HL-60/S4 treated with retinoic acid at 250 ng/mL for 4 days and 3 days (cell line): ENCODE measurements at regions not wholly inside any gene's neighbourhood (a gene's known extent, or its start where the extent isn't known, plus 50 kb on each side); places are given as distances from the start of the nearest gene placed in this dataset.

Experiments used
- in situ Hi-C: fragments of 300-500 bp; cut with MboI; formaldehyde crosslinking; loops from 2 replicates; pipeline ENCODE4 v1.7.0; 2022; ENCODE audit warnings: low sequenced_read_pairs

GRCh38 chr13:107447591-107447990 lies 767.7 kb downstream of the LIG4 start:
- in situ Hi-C loops, result no loop called here

GRCh38 chr13:107441279-107441678 lies 774.1 kb downstream of the LIG4 start:
- in situ Hi-C loops, result no loop called here

- in situ Hi-C loops, result no loop called here
Measured at GRCh38 chr13:107438251-107438650, 777.1 kb downstream of the LIG4 start.

DNA sequence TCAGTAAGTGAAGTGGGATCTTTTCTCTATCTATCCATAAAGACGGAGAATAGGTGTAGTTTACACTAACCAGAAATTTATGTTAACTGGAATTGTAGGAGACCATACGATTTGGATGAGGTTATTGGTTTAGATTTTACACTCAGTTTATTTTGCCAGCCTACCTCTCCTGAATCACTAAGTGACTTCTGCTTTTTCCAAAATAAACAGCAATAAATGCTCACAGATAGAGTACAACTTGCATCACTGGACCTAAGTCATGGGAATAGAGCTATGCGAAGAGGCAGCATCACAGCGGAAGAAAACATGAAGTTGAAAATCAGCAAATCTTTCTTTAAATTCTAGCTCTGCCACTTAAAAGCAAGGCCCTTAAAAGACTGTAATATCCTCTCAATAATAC lies 781.0 kb downstream of the LIG4 start:
- in situ Hi-C loops, result no loop called here

DNA sequence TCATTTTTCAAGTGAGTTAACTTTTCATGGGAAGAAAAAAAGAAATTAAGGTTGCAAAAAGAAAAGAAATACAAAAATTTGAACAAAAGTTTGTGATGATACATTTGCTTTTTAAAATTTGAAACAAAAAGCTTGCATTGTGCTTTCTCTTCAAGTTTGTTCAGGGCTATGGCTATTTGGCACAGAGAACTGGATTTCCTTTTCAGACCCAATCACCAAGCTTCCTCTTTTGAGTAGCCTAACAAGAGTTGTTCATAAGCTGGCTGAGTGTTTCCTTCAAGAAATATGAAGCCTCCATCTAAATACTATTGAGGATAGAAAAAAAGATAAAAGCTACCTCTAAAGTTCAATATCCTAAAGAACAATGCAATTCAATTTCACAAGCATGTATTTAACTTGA lies 787.8 kb downstream of the LIG4 start:
- in situ Hi-C loops, result no loop called here

DNA sequence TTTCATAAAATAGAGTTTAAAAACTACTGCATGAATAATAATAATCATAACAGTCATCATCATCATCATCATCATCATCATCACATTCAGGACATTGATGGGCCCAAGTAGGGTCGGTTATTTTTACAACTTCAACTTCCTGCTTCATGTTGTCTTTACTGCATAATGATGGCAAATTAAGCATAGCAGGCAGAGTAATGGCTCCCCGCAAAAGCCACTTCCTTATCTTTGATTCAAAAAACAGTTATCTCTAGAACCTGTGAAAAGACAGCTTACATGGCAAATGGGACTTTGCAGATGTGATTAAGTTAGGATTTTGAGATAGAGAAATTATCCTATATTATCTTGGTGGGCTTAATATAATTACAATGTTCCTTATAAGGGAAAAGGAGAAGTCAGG lies 792.9 kb downstream of the LIG4 start:
- in situ Hi-C loops, result no loop called here

- in situ Hi-C loops, result no loop called here
Measured at GRCh38 chr13:107421951-107422350, 793.4 kb downstream of the LIG4 start.

- in situ Hi-C loops, result no loop called here
Measured at GRCh38 chr13:107421028-107421427, 794.3 kb downstream of the LIG4 start.

DNA sequence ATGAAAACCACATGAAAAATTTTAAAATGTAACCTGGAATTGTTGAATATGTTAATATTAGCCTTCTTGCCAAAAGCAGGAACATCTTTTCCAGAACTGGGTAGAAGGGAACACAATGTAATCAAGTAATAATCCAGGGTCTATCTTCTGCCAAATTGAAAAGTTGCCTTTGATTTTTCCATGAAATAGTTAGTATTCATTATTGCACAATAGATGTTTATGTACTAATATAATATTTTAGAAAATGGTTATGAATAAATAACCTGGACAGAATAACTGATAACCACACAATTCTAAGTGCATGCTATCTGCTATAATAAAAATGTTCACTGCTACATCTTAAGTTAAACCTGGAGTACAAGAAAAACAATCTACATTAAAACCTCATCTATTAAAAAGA lies 802.3 kb downstream of the LIG4 start:
- in situ Hi-C loops, result no loop called here

GRCh38 chr13:107407074-107407473 lies 808.3 kb downstream of the LIG4 start:
- in situ Hi-C loops, result no loop called here

DNA sequence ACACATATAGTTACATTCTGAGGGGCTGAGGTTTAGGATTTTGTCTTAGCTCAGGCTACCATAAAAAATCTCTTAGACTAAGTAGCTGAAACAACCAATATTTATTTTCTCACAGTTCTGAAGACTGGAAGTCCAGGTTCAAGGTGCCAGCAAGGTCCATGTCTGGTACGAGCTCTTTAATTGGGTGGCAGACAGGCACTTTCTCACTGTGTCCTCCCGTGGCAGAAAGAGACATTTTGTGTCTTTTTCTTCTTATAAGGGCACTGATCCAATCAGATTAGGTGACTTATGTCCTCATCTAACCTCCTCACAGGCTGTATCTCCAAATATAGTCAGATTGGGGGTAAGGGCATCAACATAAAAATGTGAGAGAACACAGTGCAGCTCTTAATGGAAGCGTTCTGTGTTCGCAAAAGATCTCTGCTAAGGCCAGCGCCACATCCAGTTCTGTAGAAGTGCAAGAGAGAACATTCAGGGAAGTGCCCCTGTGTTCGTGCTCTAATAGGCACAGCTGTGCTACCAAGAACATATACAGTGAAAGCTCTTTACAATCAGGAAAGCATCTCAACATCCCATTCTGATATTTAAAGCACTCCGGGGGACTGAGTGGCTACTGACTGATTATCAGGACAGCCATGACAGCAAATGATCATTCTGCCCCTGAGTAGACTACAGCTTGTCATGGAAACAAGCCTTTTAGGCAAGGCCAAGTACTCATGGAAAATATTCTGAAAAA lies 819.2 kb downstream of the LIG4 start:
- in situ Hi-C loops, result no loop called here

GRCh38 chr13:107392205-107392604 lies 823.1 kb downstream of the LIG4 start:
- in situ Hi-C loops, result no loop called here

DNA sequence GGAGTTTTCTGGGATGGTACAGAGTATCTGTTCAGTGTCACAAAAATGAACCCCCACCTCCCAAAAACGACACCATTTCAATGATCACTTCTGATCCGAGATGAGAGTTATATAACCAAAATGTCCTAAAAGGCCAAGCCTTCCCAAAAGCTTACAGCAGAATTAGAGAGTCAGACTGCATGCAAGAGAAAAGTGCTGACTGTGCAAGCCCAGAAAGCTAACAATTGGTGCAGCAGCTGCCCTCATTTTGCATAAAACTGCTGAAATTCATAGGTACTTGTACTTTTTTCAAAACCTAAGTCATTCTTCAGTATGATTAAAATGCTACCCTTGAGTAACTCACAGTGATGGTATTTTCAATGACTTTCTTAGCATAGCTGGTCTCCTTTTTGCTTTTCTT lies 819.6 kb upstream of the ARGLU1 start:
- in situ Hi-C loops, result no loop called here

DNA sequence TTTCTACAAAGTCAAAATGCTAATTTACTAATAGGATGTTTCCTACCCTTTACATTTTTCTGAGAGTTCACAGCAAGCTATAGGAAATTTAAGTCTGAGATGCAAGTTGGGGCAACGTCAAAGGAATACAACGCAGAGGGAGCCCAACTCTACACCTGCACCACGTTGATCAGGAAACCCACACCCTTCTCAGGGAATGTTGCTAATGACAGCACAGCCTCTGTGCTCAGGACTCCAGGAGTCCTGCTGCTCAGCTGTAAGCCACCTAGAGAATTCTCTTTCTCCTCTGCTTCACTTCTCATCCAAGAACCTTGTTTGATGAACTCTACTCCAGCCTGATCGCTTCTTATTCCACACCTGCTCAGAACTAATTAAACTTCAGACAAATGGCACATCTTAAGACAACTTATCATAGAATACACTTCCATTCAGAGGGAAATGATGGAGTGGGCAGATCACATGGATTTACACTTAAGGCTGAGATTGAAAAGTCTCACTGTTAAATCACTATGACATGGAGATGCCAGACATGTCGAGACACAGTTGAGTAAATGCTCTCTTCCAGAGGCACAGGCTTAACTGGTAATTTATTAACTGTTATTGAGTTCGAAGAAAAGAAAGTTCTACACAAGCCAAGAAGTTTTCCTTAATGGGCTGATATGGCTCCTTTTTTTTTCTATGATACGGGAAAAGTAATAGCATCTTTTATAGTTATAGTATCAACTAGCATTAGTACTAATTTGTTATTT lies 811.6 kb upstream of the ARGLU1 start:
- in situ Hi-C loops, result no loop called here

DNA sequence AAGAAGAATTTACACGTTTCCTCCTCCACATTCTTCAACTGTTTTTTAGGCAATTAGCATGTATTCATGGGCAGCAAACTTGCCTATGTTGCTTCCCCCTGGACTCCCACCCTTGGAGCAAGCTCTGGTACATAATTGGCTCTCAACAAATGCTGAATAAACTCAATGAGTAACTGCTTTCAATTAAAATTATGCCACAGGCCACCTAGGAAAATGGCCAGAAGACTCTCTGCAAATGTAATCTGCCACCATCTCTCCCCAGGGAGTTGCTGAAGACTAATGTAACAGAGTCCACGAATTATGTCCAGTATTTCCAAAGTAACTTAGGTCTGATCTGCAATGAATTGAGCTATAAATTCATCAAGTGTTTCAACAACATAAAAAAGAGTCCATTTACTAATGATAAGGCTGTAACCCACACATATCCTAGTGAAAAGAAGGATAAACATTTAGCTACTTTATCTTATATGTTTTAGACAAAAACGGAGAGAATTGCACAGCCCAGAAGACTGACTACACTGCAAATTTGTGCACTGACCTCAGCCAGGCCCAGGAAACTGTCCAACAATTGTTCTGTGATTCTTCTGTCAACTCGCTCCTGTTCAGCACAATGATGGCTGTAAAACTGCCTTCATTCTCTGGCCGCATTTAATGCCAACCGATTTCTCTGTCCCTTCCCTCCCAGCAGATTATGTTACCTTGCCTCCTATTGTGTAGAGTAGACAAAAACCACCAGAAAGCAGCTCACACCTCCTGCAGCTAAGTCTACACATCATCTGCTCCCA lies 808.6 kb upstream of the ARGLU1 start:
- in situ Hi-C loops, result no loop called here

- in situ Hi-C loops, result no loop called here
Measured at GRCh38 chr13:107375701-107376340, 807.9 kb upstream of the ARGLU1 start.

GRCh38 chr13:107374038-107374437 lies 806.1 kb upstream of the ARGLU1 start:
- in situ Hi-C loops, result no loop called here

DNA sequence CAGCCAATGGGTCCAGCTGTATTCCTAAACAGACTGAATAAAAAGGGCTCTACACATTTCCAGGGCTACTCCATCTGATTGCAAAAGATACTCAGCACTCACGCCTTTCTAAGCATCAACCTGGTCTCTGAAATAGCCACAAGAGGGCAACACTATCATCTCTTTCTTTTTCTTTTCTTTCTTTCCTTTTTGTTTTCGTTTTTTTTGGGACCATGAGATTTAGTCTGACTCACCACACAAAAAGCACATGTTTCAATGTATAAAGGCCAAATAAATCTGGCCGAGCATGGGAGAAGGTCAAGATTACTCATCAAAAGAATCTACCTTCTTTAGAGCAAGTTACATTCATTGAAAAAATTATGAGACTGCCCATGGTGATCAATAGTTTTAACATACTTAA lies 805.6 kb upstream of the ARGLU1 start:
- in situ Hi-C loops, result no loop called here

DNA sequence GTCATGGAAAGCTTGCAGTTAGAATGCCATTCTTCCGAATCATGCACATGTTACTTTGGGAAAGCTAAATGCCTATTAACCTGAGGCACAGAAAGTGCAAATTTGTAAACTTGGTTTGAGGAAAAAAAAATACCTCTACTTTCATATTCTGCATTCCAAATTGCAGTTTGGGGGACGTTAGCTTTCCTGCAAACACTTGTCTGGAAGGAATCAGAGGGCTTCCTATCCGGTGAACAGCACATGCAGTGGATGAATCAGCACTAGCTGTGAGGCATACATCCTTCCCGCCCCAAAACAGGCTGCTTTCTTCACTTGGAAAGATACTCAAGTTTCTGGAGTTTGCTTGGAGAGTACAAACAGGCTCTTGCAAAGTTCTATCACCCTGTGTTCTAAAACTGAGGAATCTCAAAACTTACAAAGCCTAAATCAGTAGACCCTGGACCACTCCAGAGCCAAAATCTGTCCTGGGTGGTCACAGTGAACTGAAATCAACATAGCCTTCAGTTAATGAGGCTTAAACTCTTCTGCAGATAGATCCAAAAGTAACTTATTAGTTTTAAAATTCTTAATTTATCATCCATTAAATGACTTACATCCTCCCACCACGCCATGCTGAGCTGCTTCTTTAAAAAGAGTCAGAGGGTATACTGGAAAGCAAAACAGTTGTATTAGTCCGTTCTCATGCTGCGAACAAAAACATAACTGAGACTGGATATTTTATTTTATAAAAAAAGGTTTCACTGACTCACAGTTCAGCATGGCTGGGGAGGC lies 802.3 kb upstream of the ARGLU1 start:
- in situ Hi-C loops, result no loop called here

DNA sequence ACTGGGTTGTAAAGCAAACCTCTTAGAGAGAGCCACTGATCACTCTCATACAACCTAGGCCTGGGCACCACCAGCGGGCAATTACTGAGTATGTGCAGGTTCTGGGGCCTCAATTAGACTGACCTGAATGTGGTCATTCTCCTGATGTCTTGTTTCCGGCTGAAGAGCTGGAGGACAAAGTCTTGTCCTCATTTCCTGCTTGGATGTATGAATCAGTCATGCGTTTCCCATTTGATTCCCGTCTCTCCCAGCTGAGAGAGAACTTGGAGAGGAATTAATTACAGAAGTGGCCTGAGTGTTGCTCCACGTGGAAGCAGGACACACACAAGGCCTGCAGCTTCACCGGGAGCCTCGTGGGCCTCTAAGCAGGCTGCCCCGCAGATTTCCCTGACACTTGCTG lies 799.3 kb upstream of the ARGLU1 start:
- in situ Hi-C loops, result no loop called here
